GM13976 (cell line): ENCODE measurements at regions not wholly inside any gene's neighbourhood (a gene's known extent, or its start where the extent isn't known, plus 50 kb on each side); places are given as distances from the start of the nearest gene placed in this dataset.

Experiments used
- DNase-seq: peaks from one replicate; pipeline ENCODE4 v3.0.0; 2012; ENCODE audit warnings: low spot score
- in situ Hi-C: fragments of 300-500 bp; cut with MboI; formaldehyde crosslinking; loops from one replicate; pipeline ENCODE4 v1.12.0; 2022; ENCODE audit warnings: low sequenced_read_pairs, mixed read lengths, inconsistent platforms; ENCODE audit not compliant: unreplicated experiment
- TF ChIP-seq, protein P1 (sequence below): IDR thresholded peaks from 2 replicates; pipeline ENCODE4 v1.5.1; 2012; ENCODE audit warnings: borderline replicate concordance, mild to moderate bottlenecking; ENCODE audit not compliant: insufficient read depth; ENCODE audit errors: extremely low read depth, missing control alignments, control extremely low read depth

DNA sequence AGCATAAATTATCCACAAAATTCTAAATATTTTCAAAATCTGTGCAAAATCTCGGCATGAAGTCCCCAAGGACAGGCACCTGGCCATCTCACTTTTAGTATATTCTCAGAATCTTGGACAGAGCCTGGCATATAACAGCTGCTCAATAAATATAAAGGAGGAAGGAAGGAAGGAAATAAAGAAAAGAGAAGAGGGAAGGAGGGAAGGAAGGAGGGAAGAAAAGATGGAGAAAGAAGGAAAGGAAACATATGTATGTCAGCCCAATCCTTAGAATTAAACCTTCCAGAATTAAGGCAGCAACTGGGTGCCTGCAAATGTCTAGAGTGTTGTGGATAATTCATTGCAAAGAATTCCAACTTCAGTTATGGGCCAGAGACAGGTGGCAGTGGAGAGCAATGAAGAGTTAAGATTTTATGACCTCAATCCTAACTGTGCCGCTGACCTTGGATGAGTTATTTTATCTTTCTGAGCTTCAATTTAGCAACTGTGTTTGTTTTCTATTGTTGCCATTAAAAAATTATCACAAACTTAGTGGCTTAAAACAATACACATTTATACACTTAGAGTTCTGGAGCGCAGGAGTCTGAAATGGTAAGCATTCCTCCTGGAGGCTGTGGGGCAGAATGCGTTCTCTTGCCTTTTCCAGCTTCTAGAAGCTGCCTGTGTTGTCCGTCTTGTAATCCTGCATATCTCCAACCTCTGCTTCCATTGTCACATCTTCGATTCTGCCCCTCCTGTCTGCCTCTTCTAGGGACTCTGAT is 200.9 kb upstream of the MSX2 start:
- in situ Hi-C loops, result no loop called here
- no peak for DNase-seq
- TF ChIP-seq, protein P1, sequence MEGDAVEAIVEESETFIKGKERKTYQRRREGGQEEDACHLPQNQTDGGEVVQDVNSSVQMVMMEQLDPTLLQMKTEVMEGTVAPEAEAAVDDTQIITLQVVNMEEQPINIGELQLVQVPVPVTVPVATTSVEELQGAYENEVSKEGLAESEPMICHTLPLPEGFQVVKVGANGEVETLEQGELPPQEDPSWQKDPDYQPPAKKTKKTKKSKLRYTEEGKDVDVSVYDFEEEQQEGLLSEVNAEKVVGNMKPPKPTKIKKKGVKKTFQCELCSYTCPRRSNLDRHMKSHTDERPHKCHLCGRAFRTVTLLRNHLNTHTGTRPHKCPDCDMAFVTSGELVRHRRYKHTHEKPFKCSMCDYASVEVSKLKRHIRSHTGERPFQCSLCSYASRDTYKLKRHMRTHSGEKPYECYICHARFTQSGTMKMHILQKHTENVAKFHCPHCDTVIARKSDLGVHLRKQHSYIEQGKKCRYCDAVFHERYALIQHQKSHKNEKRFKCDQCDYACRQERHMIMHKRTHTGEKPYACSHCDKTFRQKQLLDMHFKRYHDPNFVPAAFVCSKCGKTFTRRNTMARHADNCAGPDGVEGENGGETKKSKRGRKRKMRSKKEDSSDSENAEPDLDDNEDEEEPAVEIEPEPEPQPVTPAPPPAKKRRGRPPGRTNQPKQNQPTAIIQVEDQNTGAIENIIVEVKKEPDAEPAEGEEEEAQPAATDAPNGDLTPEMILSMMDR, result no peak

DNA sequence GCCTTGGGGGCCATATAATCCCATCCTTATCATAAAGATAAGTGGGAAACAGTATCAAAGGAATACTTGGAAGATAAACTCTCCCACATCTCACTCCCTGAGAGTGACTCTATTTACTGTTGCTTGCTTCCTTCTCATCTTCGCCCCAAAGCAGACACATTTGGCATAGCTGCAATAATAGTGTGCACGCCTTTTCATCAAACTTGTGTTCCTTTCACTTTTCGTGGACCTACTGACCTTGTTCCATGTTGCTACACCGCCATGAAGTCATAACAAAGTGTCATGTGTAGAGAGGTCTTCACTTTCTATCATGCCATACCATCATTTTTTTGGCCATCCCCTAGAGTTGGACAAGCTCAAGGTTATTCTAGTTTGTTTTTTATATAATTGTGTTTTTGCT is 200.0 kb upstream of the MSX2 start:
- TF ChIP-seq, protein P1, result no peak
- DNase-seq, result no peak
- in situ Hi-C loops, result no loop called here

DNA sequence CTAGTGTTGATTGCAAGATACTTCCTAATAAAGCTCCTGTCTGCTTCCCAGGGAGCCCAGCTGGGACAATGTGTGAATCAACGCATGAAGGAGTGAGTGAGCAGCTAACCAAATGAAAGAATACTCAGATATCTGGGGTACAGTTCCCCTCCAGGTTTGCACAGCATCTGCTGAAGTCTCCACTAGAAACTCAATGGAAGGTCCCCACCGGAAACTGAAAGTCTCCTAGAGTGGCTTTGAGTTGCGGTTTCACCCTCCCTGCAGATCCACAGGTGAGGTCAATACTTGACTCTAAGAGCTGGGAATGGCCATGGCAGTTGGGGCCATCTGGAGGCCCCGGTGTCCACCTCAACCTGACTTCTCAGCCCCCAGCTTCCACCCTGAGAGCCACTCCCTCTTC is 198.2 kb upstream of the MSX2 start:
- TF ChIP-seq, protein P1, result no peak
- no peak for DNase-seq
- in situ Hi-C loops, result no loop called here

DNA sequence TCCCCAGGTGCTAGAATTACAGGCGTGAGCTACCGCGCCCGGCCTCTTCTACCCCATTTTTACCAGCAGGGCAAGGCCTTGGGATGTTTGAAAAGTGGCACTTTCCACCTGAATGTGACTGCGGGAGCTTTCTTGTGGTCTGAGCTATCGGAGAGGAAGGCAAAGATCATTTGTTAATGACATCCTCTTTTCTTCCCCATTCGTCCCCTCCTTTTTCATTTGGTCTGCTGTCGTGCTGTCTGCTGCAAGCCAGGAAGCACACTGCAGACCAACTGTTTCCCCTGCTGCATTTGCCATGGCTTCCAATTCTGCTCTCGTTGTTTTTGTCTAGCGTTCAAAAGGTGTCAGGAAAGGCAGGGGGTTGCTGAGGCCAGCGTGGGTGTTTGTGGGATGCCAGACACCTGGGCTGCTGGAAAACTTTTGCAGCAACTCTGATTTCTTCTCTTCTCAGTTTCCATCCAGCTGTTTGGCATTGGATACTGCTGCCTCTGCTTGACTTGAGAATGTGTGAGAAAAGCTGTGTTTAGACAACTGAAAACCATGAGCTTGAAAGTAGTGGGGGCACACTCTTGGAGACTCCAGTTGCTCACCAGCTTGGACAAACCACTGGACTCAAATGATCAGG is 196.4 kb upstream of the MSX2 start:
- DNase-seq, result no peak
- TF ChIP-seq, protein P1, result no peak
- in situ Hi-C loops, result no loop called here

DNA sequence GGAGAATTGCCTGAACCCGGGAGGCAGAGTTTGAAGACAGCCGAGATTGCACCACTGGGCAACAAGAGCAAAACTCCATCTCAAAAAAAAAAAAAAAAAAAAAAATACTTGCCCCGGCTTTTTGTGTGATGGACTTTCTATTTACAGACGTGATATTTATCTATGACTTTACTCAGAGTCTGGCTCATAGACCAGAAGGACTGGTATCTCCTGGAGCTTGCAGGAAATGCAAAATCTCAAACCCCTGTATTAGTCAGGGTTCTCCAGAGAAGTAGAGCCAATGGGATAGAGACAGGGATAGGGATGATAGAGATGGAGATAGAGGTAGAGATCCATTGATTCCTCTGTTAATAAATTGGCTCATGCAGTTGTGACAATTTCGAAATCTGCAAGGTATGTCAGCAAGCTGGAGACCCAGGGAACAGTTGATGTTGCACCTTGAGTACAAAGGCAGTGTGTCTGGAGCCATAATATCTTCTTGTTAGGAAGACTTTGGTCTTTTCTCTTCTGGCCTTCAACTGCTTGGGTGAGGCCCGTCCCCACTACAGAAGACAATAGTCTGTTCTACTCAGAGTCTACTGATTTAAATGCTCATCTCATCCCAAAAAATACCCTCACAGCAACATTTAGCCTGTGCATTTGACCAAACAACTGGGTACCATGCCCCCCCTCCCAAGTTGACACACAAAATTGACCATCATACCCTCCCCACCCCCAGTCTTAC is 195.4 kb upstream of the MSX2 start:
- DNase-seq, result no peak
- in situ Hi-C loops, result no loop called here

More for the DNA sequence above, 195.4 kb upstream of the MSX2 start:
- TF ChIP-seq, protein P1, result no peak
